Activated CD4-positive, alpha-beta T cell treated with anti-CD3 and anti-CD28 coated beads, Interleukin-2, Interleukin-4, amounts not matched to agents 100 ng/mL and 50 ng/mL, durations not matched to agents 16 hours and 8 hours (primary cell): ENCODE measurements at regions not wholly inside any gene's neighbourhood (a gene's known extent, or its start where the extent isn't known, plus 50 kb on each side); places are given as distances from the start of the nearest gene placed in this dataset.
"Not testable (repeated sequence)": the region's sequence is repeated elsewhere in the genome, so short reads cannot be mapped to it uniquely, and the experiment has no call there.

Source experiments
- DNase-seq: peaks from one replicate; pipeline ENCODE4 v3.0.0-alpha.2; 2020; ENCODE audit warnings: low spot score

DNA sequence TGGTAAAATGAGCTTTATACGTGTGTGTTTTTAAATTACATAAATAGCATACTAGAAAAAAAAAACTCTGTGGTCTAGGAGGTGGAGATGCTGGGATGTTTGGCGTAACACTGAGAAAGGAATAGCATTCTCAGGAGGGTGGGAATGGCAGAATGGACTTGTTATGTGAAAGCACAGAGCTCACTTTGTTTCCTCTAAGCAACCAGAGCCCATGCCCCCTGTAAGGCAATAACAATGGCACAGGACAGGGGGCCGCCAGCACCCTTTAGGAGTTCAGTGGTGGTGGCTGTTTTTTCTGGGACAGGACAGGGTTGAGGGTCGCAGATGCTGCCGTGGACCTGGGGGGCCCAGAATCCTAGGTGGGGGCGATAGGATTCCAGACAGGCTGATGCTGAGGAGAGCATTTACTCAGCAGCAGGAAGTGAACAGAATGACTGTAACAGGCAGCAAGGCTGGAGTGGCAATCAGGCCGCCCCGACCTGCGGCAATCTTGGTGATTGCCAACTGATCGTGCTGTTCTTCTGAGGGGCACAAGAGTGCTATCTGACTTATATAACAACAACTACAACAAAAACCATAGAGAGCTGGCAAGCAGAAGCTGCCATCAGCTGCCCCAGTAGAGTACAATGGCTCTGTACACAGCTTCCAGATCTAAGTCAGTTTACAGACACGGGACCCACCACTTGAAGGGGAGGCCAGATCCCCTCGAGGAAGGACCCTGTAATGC is 160.4 kb downstream of the UACA start:
- no peak for DNase-seq

DNA sequence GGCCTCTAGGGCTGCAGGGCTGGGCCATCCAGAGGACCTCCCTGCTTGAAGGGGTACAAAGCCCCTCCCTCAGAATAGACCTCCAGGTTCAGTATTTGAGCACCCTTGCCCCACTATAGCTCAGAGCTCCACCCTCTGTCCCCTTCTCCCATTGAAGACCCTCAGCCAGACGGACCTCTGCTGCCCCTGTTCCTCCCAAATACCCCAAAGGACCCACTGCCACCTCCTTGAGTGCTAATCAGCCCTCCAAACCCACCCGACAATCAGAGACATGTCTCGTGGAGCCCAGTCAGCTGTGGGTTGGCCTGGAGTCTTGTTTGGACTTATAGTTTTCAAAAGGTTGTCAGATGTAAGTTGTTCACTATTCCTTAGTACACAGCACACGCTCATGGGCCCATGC is 161.1 kb downstream of the UACA start:
- DNase-seq, result no peak

DNA sequence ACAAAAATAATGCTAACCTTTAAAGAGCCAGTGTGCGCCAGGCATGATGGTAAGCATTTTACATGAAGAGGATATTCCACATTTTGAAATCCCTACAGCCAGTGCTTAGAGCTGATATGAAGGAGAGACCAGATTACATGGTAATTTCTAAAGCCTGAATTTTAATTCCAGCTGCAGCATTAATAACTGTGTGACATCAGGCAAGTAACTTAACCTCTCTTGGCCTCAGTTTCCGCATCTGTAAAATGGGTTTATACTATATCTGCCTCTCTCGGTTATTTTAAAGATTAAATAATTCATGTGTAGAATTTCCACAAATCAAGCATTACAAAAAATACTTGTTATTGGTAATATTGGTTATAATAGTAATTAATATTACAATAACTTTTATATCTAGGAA is 165.4 kb downstream of the UACA start:
- no peak for DNase-seq

DNA sequence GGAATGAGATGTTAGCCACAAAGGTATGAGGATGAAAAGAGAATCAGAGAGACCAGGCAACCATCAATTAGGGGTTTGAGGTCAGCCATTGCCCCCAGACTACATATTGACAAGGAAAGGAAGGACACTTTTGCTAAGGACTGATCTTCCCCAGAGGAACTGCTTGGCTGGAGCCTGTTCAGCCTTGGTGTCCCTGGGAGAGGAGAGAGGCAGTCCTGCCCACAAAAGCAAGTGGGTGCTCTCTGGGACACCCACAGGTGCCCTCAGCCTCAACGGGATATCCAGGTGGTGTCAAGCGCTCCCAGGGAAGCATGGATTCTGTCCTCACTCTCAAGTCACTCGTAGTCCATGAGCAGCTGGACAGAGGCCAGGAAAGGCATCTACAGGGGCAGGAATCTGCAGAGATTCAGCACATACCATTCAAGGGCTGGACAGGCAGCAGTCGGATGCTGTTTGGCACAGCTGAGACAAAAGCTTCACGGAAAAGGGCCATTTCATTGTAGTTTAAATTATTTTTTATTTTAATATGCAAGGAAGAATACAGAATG is 166.2 kb downstream of the UACA start:
- DNase-seq, result no peak

DNA sequence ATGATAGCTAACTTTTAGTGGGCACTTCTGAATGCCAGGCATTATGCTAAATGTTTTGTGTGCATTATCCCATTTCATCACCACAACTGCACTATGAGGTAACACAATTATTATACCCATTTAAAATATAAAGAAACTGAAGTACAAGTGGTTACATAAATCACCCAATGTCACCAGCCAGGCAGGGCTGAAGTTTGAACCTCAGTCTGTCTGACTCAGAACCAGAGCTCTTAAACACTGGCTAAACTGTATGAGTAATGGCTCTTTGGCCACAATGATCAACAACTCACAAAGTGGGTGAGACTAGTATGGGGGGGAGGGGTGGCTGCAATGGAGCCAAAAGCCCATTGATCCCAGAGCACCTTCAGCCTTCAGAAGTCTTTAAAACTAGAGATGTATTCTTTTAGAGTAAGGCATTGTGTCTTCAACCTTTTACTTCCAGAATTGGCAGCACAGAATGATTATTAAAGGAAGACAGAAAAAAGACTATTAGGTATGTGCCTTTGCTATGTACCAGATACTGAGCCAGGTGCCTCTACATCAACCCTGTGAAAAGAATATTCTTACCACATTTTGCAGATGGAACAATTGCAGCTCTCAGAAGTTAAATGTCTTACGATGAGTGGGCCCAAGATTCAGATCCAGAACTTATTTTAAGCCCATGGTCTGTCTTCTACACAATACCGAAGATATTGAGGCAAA is 166.9 kb downstream of the UACA start:
- DNase-seq, result peak; percentile 34

DNA sequence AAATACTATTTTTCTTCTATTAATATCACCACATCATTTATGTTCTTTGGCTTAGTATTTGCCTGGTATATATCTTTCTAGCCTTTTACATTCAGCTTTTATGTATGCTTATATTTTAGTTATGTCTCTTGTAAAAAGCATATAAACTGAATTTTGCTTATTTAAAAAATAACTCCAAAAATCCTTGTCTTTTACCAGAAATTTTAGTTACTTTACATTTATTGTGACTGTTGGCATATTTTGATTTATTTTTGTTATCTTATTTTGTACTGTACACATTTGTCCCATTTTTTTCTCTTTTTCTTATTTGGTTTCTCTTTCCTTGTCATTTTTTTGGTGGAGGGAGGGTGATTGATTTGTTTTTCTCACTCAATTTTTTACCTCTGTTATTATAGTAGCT is 169.6 kb downstream of the UACA start:
- DNase-seq, result no peak

DNA sequence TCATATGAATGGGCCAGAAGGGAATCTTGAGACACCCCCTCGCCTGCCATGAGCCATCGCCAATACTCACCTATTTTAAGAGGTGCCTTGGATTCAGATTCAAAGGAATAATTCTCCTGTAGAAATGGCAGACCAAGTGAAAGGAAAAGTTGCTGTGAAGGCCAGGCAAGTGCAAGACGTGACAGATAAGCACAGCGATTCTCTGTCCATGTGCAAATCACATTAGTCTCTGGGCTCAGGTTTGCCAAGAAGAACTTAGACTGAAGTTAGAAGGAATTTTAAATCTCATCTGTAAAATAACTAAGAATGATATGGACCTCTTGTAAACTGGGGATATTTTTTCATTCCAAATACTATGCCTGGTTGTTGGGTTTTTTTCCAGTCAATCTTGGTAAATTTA is 173.6 kb downstream of the UACA start:
- no peak for DNase-seq

DNA sequence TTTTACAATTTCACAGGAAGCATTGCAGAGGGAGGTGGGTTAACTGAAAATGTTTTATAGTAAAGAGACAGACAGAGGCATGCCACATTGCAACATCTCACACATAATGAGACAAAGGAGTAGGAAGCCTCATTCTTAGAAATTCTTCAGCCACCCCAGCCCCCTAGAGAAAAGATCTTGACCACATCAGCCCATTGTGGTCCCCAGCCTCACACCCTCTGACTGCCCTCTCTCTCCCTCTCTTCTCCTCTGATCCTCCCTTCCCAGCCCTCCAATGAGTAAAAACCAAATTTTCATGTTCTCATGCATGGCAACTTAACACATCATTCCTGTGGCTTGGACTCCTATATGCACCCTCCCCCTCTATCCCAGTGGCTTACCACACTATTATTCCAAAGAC is 174.1 kb downstream of the UACA start:
- peak; percentile 30 for DNase-seq

DNA sequence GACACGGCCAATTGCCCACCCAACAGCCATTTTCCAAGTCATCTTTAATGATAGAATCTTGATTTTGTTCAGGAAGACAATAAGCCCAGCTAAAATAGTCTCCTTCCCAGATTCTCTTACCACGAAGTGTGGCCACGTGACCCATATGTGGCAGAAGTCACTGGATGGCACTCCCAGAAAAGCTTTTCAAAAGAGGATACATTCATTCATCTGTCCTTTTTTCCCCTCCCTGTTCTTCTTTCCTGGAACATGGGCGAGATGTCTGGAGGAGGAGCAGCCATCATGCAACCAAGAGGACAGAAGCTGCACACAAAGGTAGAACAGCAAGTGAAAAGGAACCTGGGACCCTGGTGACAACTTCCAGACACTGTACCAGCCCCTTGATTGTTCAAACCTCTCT is 174.7 kb downstream of the UACA start:
- DNase-seq, result no peak

DNA sequence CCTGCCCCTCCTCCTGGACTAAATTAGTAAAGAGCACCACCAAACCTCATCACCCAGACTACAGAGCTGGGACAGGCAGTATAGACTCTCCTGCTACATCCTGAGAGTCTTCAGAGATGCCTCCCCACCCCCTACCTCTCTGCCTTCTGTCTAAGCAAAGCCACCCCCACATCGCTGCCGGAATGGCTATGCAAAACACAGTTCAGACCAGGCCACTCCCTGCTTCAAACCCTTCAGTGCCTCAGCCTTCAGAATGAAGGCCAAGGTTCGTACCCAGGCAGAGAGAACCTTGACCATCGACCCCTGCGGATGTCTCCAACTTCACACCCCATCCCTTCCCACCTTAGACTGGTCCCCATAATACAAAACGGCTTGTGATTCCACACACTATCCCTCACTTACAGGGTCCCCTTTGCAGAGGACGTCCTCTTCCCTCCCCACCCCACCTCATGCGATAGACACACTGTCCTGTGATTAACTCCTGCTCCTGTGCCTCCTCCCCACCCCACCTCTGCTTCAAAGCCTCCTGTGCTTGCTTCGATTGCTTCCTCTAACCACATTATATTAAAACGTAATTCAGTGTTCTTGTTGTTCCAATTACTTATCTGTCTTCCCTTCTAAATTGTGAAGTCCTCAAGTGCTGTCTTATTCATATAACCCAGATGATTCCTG is 175.3 kb downstream of the UACA start:
- no peak for DNase-seq

DNA sequence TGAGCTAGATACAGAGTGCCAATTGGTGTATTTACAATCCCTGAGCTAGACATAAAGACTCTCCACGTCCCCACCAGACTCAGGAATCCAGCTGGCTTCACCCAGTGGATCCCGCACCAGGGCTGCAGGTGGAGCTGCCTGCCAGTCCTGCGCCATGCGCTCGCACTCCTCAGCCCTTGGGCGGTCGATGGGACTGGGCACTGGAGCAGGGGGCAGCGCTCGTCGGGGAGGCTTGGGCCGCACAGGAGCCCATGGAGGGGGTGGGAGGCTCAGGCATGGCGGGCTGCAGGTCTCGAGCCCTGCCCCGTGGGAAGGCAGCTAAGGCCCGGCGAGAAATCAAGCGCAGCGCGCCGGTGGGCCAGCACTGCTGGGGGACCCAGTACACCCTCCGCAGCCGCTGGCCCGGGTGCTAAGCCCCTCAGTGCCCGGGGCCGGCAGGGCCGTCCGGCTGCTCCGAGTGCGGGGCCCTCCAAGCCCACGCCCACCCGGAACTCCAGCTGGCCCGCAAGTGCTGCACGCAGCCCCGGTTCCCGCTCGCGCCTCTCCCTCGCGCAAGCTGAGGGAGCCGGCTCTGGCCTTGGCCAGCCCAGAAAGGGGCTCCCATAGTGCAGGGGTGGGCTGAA is 176.2 kb downstream of the UACA start:
- not testable (repeated sequence) for DNase-seq

DNA sequence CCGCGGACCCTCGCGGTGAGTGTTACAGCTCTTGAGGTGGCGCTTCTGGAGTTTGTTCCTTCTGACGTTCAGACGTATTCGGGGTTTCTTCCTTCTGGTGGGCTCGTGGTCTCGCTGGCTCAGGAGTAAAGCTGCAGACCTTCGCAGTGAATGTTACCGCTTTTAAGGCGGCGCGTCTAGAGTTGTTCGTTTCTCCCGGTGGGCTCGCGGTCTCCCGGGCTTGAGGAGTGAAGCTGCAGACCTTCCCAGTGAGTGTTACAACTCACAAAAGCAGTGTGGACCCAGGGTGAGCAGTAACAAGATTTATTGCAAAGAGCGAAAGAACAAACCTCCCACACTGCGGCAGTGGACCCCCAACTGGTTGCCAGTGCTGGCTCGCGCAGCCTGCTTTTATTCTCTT is 177.1 kb downstream of the UACA start:
- no peak for DNase-seq

DNA sequence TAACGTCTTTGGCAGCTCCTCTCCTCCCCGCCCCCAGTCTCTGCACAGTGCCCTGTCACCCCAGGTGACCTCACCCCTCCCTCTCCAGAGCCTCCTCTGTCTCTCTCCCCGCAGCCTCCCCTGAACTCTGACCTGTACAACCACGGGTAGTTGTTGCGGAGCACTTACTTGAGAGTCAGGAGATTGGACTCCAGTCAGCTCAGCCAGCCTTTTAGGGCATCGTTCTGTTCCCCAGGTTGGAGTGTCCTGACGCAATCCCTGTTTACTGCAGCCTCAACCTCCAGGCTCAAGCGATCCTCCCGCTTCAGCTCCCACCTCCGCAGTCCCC is 177.7 kb downstream of the UACA start:
- no peak for DNase-seq

DNA sequence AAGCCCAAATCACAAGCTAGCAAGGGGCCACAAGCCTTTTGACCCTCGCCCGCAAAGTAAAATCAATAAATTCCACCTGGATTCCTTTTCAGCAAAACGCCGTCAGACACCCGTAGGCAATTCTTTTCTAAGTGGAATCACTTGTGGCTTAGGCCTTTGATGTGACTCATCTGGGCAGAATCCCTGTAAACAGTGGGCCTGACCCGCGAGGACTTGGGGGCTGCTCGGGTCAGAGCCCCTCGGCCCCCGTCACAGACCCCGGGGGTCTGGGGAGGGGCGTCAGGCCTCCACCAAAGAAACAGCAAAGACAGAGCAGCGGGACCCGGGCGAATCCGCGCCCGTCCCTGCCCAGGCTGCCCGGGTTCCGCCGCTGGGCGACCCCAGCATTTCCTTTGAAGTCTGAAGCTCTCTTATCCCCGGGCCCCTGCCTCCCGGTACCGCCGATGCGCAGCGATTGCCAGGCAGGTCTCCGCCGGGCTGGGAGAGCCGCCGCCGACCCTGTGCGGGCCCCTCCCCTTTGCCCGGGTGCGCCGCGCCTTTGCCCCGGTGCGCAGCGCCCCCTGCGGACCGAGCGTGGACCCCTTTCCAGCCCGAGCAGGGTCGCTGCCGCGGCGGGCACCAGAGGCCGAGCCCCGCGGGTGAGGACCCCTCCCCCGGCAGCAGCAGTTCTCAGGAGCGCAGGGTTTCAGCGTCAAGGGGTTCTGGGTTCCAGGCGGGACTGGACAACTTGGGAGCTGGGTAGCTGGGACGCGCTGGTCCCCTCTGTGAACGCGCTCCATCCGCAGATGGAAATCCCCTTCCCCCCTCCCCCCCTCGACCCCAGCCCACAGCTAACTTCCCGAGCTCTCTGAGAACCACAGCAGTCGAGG is 178.3 kb downstream of the UACA start:
- no peak for DNase-seq

DNA sequence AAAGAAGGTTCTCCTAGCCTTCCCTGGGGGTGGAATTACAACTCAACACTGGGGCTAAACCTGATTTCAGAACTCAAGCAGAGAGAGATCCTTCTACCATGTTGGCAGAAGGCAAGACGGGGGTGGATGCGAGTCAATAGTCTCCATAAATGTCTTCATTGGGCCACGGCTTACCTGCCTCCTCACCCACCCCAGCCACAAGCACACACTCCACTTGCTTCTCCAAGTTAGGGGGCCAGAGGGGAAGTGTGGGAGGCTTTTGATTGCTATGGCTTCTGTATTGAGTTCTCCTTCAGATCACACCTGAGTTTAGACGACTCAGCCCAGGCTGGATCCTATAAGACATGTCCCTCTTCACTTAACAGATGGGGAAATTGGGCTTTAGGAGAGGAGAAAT is 178.9 kb downstream of the UACA start:
- DNase-seq, result no peak

DNA sequence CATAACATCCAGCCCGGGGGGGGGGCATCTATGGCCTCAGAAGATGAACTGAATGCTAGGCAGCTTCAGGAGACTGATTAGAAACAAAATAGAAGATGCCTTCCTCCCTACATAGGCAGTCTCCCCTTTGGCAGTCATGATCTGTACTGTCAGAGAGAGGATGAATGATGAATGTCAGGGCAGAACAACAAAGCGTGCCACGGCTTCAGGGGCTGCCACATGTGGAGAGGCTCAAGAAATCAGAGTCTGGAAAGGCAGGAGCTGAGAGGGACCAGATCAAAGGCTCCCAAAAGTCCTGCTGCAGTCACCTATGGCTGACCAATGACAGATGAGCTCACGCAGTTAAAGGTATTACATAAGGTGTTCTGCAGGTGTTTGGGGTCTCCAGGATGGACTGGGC is 180.4 kb downstream of the UACA start:
- no peak for DNase-seq

DNA sequence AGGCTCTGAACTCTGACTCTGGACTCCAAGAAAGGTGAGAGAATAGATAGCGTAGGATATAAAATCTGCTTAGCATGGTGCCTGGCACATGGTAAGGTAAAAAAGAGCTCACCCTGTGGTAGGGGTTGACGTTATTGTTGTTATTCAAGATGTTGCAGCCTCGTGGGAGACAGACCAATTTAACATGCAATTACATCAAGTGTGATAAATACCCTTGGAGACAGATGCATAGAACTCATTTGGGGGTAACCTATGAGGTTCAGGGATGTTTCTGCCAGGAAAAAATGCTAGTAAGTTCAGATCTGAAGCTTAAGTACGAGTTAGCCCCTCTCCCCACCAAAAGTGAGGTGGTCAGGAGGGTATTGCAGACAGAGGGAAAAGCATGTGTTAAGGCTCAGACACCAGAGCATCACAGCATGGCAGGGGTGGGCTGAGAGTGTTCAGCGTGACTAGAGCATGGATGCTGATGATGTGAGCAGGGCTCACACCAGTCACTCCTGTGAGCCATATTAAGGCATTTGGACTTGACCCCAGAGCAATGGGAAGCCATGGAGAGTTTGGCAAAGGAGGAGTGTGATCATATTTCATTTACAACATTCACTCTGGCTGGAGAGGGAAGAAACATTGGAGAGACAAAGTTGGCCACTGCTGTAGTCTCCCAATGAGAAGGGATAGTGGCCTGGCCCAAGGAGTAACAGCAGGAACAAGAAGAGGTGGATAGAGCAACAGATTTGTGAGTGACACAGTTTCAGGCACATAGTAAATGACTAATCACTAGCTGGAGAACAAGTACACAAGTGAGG is 181.0 kb downstream of the UACA start:
- DNase-seq, result no peak

DNA sequence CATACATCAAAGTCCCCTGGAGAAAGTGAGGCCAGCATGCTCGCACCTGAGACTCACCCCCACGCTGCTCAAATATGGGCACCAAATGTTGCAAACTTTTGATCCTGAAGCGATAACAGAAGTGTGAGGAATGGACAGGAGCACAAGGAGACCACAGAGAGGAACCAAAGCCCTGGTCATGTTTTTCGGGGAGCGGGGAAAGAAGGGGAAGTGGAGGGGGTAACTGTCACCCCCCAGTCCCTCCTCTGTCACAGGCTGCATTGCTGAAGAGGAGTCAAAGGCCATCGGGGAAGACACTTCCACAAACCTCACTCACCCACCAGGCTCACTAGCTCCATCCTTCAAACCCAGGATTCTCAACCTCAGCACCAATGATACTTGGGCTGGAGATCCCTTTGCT is 182.4 kb downstream of the UACA start:
- DNase-seq, result no peak

DNA sequence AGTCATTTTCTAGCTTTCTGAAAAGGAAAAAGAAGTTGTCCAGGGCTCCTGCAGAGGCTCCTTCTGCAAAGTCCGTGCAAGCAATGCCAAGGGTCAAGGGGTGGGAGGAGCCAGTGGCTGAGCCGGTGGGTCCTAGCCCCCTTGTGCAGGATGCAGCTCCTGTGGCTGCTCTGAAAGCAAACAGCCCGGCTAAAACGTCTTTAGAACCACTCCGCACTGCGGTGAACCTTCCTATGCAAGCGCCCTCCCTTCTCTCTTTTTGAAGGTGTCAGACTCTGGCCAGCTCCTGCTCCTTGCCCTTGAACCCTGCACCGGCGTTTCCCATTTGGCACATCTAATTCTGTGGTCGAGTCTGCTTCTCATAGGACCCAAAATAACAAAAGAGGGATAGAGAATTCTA is 183.1 kb downstream of the UACA start:
- no peak for DNase-seq

DNA sequence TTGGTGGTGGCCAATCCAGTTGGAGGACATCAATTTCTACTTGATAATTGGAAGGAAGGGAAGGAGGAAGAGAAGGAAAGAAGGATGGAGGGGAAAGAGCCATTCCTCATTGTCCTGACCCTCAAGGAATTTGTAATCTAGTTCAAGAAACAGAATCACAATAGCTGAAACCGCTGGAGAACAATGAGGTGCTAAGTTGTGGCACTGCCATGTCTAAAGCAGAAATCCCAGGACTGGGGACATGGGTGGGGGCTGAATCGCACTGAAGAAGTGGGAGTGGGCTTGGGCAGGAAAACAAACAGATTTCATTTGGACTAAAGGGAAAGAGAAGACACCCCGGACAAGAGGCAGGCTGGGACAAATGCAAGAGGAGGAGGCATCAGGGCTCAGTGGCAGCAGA is 183.6 kb downstream of the UACA start:
- DNase-seq, result no peak

DNA sequence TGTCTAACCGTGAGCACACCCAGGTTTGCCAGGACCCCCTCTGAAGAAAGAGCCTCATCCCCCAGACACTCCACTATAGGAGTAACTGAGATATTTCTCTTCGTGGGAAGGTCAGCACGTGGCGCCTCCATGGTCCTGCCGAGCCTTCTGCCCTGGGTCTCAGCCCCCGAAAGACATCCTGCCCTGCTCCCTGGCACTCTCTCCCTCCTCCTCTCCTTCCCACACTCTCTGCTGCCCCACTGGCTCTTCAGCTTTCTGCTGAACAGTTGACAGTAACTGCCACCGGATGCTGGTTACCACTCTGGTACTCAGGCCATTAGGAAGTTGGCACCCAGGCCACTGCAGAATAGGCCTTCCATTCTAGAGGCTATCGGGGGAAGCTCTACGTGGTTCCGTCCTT is 185.2 kb downstream of the UACA start:
- DNase-seq, result no peak
